LNCaP clone FGC (cell line): ENCODE measurements at regions not wholly inside any gene's neighbourhood (a gene's known extent, or its start where the extent isn't known, plus 50 kb on each side); places are given as distances from the start of the nearest gene placed in this dataset.

Experiments used
- DNase-seq: peaks from one replicate; pipeline ENCODE4 v3.0.0-alpha.2; 2011; ENCODE audit warnings: low read depth
- H3K4me3 ChIP-seq: 2 replicates; pipeline ENCODE4 v1.5.1; 2011; ENCODE audit warnings: mild to moderate bottlenecking, low read depth, low read length, control low read depth
- TF ChIP-seq, protein P1 (sequence below): IDR thresholded peaks from 2 replicates; pipeline ENCODE4 v1.5.1; 2012; ENCODE audit warnings: mild to moderate bottlenecking; ENCODE audit not compliant: control insufficient read depth, insufficient read depth; ENCODE audit errors: extremely low read depth

DNA sequence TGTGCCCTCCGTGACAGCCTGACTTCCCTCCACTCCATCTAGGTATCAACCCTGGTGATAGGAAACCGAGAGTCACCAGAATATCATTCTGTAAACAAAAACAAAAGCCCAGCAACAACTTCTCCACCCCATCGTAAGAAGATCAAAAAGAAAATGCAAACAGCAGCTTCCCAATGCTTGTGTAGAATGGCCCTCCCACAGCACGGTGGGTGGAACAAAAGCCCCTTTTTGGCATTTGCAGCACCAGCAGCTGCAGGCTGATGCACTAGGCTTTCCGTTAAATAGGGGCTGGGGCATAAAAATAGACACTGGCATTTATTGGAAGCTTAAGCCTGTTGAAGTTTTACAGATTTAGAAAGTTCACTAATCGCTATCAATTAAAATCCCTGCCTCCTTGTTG is 513.0 kb downstream of the GALR1 start:
- no peak for DNase-seq
- no peak overlapping the region for H3K4me3 ChIP-seq
- TF ChIP-seq, protein P1, sequence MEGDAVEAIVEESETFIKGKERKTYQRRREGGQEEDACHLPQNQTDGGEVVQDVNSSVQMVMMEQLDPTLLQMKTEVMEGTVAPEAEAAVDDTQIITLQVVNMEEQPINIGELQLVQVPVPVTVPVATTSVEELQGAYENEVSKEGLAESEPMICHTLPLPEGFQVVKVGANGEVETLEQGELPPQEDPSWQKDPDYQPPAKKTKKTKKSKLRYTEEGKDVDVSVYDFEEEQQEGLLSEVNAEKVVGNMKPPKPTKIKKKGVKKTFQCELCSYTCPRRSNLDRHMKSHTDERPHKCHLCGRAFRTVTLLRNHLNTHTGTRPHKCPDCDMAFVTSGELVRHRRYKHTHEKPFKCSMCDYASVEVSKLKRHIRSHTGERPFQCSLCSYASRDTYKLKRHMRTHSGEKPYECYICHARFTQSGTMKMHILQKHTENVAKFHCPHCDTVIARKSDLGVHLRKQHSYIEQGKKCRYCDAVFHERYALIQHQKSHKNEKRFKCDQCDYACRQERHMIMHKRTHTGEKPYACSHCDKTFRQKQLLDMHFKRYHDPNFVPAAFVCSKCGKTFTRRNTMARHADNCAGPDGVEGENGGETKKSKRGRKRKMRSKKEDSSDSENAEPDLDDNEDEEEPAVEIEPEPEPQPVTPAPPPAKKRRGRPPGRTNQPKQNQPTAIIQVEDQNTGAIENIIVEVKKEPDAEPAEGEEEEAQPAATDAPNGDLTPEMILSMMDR, result no peak

DNA sequence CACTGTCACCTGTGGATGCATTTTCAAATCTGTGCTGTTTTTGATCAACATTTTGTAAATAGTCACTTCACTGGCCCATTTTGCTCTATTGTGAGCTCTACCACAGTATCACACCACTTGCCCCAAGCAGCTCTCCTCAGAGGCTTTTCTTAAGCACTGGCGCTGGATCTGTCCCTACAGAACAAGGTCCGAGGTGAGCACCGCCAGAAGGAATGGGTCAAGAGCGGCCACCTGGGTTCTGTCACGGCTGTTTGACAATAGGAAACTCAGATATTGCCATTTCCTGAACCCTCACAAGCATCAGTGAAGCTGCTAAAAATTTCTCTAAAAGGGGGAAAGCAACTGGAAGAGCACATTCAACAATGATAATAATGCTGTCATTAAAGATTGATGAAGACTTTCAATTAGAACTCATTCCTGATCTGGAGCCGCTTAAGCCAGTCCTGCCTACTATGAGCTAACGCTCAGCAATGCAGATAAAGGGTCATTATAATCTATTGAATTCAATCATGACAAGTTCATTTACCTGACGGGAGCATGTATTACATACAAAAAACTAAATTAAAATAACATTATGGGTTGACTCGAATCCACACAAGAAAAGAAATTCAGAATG is 514.0 kb downstream of the GALR1 start:
- TF ChIP-seq, protein P1, result no peak
- H3K4me3 ChIP-seq, result no peak overlapping the region
- no peak for DNase-seq

DNA sequence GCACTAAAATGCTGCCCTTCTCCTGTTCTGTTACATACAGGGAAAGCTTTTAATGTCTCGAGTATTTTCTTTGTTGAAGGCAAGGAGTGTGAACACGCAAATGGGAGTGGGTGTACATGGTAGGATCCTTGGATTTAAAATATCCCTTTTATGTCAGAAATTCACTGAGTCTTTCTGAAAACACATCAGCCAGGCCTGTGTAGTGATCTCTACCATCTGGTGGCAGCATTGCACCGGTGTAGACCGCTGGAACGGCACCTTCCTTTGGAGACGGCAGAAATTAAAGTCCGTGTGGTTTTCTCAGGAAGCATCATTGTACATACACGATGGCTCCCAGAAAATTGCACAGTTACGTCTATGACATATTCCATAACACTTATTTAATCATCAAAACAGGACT is 515.8 kb downstream of the GALR1 start:
- DNase-seq, result peak; percentile 3
- TF ChIP-seq, protein P1, result peak; percentile 91
- no peak overlapping the region for H3K4me3 ChIP-seq

DNA sequence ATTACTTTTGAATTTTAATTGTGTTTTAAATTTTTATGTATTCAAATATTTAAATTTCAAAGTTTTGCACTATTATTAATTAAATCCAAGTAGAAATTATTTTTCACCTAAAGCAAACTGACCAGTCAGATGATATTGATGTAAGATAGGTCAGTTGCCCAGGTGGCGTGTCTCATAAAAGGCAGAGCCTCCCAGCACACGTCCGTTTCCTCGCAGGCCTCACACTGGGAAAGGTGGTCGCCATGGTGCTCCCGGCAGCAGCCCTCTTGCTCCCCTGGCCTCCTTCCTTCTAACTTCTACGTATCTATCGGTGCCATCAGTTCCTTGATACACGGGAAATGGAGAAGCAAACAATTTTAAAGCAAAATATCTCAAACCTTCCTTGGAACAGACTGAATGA is 516.8 kb downstream of the GALR1 start:
- TF ChIP-seq, protein P1, result no peak
- DNase-seq, result no peak
- H3K4me3 ChIP-seq, result no peak overlapping the region

DNA sequence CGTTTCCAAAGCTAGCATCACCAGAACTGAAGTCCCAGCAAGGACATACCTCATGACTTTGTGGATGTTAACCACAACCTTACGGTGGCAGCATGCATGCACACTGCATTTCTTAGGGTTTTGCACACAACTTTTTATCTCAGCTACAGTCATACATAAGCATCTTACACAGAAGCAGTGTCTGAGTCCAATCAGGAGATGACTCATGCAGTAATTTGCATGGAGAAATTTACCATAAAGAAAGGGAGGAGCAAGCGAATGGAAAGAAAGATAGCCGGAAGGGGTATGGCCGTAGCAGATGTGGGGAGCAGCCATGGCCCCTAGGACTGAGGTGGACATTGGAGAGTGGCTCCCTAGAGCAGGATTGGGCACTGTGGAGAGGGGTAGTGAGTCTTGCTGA is 522.5 kb downstream of the GALR1 start:
- no peak overlapping the region for H3K4me3 ChIP-seq
- TF ChIP-seq, protein P1, result no peak
- no peak for DNase-seq

DNA sequence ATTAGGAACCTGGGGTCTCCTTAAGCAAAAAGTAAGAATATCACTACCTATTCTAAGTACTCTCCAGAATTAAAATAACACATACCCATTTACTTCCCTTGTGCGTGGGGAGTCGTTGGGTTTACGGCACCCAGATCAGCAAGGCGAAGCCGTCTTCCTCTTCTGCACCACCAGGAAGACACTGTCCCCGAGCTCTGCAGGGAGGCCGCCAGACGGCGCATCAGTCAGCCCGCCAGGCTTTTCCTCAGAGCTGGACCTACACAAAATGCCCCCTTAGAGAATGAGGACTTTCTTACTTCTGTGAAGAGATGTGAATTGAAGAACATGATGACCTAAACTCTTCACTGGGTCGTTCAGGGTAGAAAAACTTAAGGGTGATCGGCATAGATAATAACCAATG is 526.5 kb downstream of the GALR1 start:
- no peak overlapping the region for H3K4me3 ChIP-seq
- no peak for DNase-seq

More for the DNA sequence above, 526.5 kb downstream of the GALR1 start:
- TF ChIP-seq, protein P1, result 0 out of 2 replicates have a peak, but pooled peaks have one; percentile 8
